T-helper 2 cell treated with Interferon-gamma antibody and Interleukin-4, amounts not matched to agents 5 μg/mL and 100 μg/mL, for 36 hours (primary cell): ENCODE measurements at regions not wholly inside any gene's neighbourhood (a gene's known extent, or its start where the extent isn't known, plus 50 kb on each side); places are given as distances from the start of the nearest gene placed in this dataset.

Experiments used
- DNase-seq: peaks from one replicate; pipeline ENCODE4 v3.0.0; 2021; ENCODE audit warnings: low spot score
- H3K27ac Mint-ChIP-seq: one replicate; pipeline ENCODE4 v1.8.0; 2021; ENCODE audit warnings: mild to moderate bottlenecking, mixed read lengths
- H3K27me3 Mint-ChIP-seq: one replicate; pipeline ENCODE4 v1.8.0; 2021; ENCODE audit warnings: low read depth, mixed read lengths
- H3K36me3 Mint-ChIP-seq: one replicate; pipeline ENCODE4 v1.8.0; 2021; ENCODE audit warnings: low read depth, mixed read lengths
- H3K4me1 Mint-ChIP-seq: one replicate; pipeline ENCODE4 v1.8.0; 2021; ENCODE audit warnings: low read depth, mixed read lengths
- H3K4me3 Mint-ChIP-seq: one replicate; pipeline ENCODE4 v1.8.0; 2022; ENCODE audit warnings: mild to moderate bottlenecking, moderate library complexity, mixed read lengths
- H3K9me3 Mint-ChIP-seq: one replicate; pipeline ENCODE4 v1.8.0; 2021; ENCODE audit warnings: mixed read lengths

GRCh38 chr16:51357839-51358238 is 206.8 kb upstream of the SALL1 start:
- H3K27ac Mint-ChIP-seq = no peak overlapping the region
- H3K4me3 Mint-ChIP-seq = no peak overlapping the region
- no peaks in the 10 kb centered on the region for H3K36me3 Mint-ChIP-seq

GRCh38 chr16:51355875-51356274 is 204.8 kb upstream of the SALL1 start:
- no peak for DNase-seq
- peaks cover 4% of the 10 kb centered on the region for H3K9me3 Mint-ChIP-seq
- H3K36me3 Mint-ChIP-seq = no peaks in the 10 kb centered on the region

More at GRCh38 chr16:51357839-51358238, 206.8 kb upstream of the SALL1 start:
- no peak for DNase-seq
- H3K4me1 Mint-ChIP-seq = no peaks in the 10 kb centered on the region
- H3K9me3 Mint-ChIP-seq = peaks cover 4% of the 10 kb centered on the region
- no peaks in the 10 kb centered on the region for H3K27me3 Mint-ChIP-seq

DNA sequence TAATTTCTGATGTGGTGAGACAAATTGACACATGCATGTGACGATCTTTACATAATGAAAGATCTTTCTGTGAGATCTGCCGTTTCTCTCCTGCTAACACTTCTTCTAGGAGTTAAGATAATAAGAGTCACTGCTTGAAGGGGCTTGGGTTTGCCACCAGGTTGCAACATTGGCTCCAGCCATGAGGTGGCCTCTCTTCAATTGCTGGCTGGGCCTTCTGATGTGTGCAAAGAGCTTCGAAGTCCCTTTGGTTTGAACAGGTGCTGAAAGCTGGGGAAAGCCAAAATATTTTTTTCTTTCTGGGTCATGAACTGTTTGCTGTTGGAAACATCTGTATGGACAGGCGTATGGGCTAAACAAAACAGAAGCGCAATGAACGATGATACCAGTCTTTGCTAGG is 204.1 kb upstream of the SALL1 start:
- no peak overlapping the region for H3K4me3 Mint-ChIP-seq
- DNase-seq = no peak
- H3K27ac Mint-ChIP-seq = no peak overlapping the region
- no peaks in the 10 kb centered on the region for H3K27me3 Mint-ChIP-seq
- H3K36me3 Mint-ChIP-seq = no peaks in the 10 kb centered on the region
- H3K4me1 Mint-ChIP-seq = no peaks in the 10 kb centered on the region
- H3K9me3 Mint-ChIP-seq = peaks cover 3% of the 10 kb centered on the region

More at GRCh38 chr16:51355875-51356274, 204.8 kb upstream of the SALL1 start:
- Mint-ChIP-seq H3K27ac (no peak overlapping the region), H3K4me3 (no peak overlapping the region), H3K4me1 (no peaks in the 10 kb centered on the region), H3K27me3 (no peaks in the 10 kb centered on the region)

GRCh38 chr16:51353055-51353454 is 202.0 kb upstream of the SALL1 start:
- H3K4me1 Mint-ChIP-seq = no peaks in the 10 kb centered on the region
- H3K9me3 Mint-ChIP-seq = no peaks in the 10 kb centered on the region
- no peak for DNase-seq
- no peak overlapping the region for H3K4me3 Mint-ChIP-seq
- no peaks in the 10 kb centered on the region for H3K36me3 Mint-ChIP-seq
- no peak overlapping the region for H3K27ac Mint-ChIP-seq
- no peaks in the 10 kb centered on the region for H3K27me3 Mint-ChIP-seq

DNA sequence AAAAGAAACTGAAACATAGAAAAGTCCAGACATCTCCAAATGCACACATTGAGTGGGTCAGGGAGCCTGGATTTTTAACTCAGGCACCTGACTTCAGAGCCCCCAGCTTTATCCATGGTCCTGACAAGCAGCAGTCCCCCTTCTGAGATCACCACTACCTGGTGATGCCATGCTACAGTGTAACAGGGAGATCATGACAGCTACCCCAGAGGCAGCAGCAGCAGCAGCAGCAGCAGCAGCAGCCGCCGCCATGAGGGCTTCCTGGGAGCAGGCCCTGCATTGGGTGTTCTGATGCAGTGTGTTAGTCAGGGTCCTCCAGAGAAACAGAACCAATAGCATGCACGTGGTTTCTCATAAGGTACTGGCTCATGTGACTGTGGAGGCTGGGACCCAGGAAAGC is 198.6 kb upstream of the SALL1 start:
- DNase-seq = no peak
- Mint-ChIP-seq H3K9me3 (no peaks in the 10 kb centered on the region), H3K27me3 (no peaks in the 10 kb centered on the region), H3K4me1 (no peaks in the 10 kb centered on the region), H3K4me3 (no peak overlapping the region), H3K36me3 (no peaks in the 10 kb centered on the region), H3K27ac (no peak overlapping the region)

GRCh38 chr16:51343411-51343810 is 192.3 kb upstream of the SALL1 start:
- Mint-ChIP-seq H3K4me1 (no peaks in the 10 kb centered on the region), H3K4me3 (no peak overlapping the region), H3K9me3 (no peaks in the 10 kb centered on the region), H3K27ac (no peak overlapping the region), H3K27me3 (no peaks in the 10 kb centered on the region), H3K36me3 (no peaks in the 10 kb centered on the region)
- DNase-seq = no peak

- H3K4me3 Mint-ChIP-seq = no peak overlapping the region
- H3K27ac Mint-ChIP-seq = no peak overlapping the region
- peaks cover 12% of the 10 kb centered on the region for H3K9me3 Mint-ChIP-seq
- no peaks in the 10 kb centered on the region for H3K36me3 Mint-ChIP-seq
- H3K27me3 Mint-ChIP-seq = no peaks in the 10 kb centered on the region
- DNase-seq = no peak
- H3K4me1 Mint-ChIP-seq = no peaks in the 10 kb centered on the region
Observed at GRCh38 chr16:51341204-51341603, 190.1 kb upstream of the SALL1 start.

DNA sequence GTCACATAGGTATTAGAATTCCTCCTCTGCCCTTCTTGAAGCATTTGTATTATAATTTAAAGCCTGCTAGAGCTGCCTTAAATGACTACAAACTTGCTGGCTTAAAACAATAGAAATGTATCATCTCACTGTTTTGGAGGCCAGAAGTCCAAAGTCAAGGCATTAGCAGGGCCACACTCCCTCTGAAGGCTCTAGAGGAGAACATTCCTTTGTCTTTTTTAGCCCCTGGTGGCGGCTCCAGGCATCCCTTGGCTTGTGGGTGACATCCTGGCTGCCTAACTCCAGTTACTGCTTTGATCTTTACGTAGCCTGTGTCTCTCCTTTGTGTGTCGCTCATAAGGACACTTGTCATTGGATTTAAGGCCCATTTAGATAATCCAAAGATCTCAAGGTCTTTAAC is 186.6 kb upstream of the SALL1 start:
- Mint-ChIP-seq H3K27ac (no peak overlapping the region), H3K27me3 (no peaks in the 10 kb centered on the region), H3K4me1 (no peaks in the 10 kb centered on the region), H3K36me3 (no peaks in the 10 kb centered on the region), H3K4me3 (no peak overlapping the region), H3K9me3 (peaks cover 16% of the 10 kb centered on the region)
- no peak for DNase-seq

DNA sequence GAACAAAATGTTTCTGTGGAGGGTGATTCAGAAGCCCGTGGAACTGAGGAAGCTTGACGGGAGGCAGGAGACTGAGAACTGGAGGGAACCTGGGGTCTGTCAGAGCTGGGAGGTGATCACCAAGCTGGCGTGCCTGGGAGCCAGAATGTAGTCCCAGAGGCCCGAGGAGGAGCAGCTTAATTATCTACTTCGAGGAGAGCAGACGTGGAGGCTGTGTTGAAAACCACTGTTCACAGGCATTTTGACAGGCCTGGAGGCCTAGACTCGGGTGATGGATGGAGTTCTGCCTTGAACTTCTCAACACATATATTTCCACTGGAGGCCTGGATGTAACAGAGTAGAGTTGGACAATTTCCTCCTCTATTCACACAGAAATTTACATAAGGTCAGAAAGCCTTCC is 177.7 kb upstream of the SALL1 start:
- no peak overlapping the region for H3K4me3 Mint-ChIP-seq
- H3K27me3 Mint-ChIP-seq = no peaks in the 10 kb centered on the region
- DNase-seq = no peak
- peaks cover 13% of the 10 kb centered on the region for H3K9me3 Mint-ChIP-seq
- no peaks in the 10 kb centered on the region for H3K4me1 Mint-ChIP-seq
- H3K36me3 Mint-ChIP-seq = no peaks in the 10 kb centered on the region
- no peak overlapping the region for H3K27ac Mint-ChIP-seq

DNA sequence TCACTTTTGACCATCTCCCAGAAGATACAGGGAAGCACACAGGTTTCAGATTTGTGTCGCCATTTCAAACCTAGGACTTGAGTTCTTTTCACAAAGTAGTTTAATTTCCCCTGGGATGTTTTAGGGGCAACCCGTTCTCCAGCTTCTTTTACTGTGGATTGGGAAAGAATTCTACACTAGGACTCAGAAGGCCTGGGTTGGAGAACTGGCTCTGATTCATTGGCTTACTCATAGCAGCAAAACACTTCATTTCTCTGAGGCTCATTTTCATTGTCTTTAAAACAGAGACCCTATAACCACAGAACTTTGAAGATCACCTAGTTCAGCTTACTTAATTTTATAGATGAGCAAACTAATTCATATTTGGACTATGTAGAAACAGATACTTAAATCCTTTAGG is 175.9 kb upstream of the SALL1 start:
- DNase-seq = no peak
- Mint-ChIP-seq H3K4me1 (no peaks in the 10 kb centered on the region), H3K4me3 (no peak overlapping the region), H3K36me3 (no peaks in the 10 kb centered on the region), H3K9me3 (peaks cover 9% of the 10 kb centered on the region), H3K27ac (no peak overlapping the region), H3K27me3 (no peaks in the 10 kb centered on the region)

- no peak for DNase-seq
- H3K4me1 Mint-ChIP-seq = no peaks in the 10 kb centered on the region
- H3K36me3 Mint-ChIP-seq = no peaks in the 10 kb centered on the region
- H3K9me3 Mint-ChIP-seq = peaks cover 9% of the 10 kb centered on the region
- H3K4me3 Mint-ChIP-seq = no peak overlapping the region
- H3K27ac Mint-ChIP-seq = no peak overlapping the region
- H3K27me3 Mint-ChIP-seq = no peaks in the 10 kb centered on the region
Observed at GRCh38 chr16:51326131-51326856, 175.2 kb upstream of the SALL1 start.

DNA sequence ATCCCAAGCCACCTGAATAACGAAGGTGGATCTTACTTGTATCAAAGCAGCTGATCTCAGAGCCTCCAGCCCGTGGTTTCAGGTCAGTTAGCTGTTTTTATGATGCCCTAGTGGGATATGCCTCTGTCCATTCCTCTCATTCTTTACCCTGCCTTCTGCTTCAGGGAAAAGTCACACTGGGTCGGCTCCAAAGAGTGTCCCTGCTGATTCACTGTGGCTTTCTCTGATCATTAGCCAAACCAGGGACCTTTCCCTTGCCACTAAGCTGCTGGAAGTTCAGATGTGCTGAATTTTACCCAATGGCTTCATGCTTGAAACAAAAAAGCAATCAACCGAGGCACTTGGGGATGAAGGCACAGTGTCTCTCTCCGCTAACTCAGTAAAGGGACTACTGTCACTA is 170.2 kb upstream of the SALL1 start:
- Mint-ChIP-seq H3K27me3 (no peaks in the 10 kb centered on the region), H3K4me3 (no peak overlapping the region), H3K27ac (no peak overlapping the region), H3K9me3 (peaks cover 5% of the 10 kb centered on the region), H3K36me3 (no peaks in the 10 kb centered on the region), H3K4me1 (no peaks in the 10 kb centered on the region)
- no peak for DNase-seq

DNA sequence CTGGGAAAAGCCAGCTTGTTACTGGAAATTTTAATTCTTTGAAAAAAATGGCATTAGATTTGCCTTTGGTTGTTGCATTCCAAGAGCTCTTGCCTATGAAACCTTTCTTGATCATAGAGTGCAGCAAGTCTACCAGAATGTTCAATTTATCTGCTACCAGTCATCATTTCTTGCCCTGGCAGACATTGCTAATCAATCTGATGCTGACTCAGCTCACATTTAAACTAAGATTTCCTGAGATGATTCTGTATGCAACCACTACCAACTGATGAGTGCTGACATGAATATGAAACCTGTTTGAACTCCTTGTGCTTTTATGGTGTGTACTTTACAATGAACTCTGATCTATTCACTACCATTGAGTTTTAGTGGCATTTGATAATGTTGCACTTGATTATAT is 166.5 kb upstream of the SALL1 start:
- no peak overlapping the region for H3K4me3 Mint-ChIP-seq
- H3K4me1 Mint-ChIP-seq = no peaks in the 10 kb centered on the region
- H3K9me3 Mint-ChIP-seq = peaks cover 8% of the 10 kb centered on the region
- no peaks in the 10 kb centered on the region for H3K27me3 Mint-ChIP-seq
- H3K27ac Mint-ChIP-seq = no peak overlapping the region
- H3K36me3 Mint-ChIP-seq = no peaks in the 10 kb centered on the region
- DNase-seq = no peak

DNA sequence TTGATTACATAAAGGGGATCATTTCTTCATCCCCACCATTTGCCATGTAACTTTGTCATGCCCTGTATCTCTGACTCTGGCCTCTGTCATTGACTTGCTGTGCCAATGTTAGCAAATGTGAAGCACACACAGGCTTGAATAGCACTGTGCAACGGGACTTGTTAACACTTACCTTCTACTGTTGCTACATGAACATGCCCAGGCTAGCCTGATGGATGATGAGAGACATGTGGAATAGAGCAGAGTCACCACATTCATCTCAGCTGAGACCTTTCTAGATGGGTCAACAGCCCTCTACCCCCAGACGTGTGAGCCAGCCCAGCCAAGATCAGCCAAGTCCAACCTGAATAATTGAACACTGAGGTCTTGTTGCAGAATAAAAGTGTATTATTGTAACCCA is 162.1 kb upstream of the SALL1 start:
- H3K27ac Mint-ChIP-seq = no peak overlapping the region
- H3K9me3 Mint-ChIP-seq = peaks cover 7% of the 10 kb centered on the region
- no peak overlapping the region for H3K4me3 Mint-ChIP-seq
- no peaks in the 10 kb centered on the region for H3K4me1 Mint-ChIP-seq
- no peak for DNase-seq
- H3K27me3 Mint-ChIP-seq = no peaks in the 10 kb centered on the region
- no peaks in the 10 kb centered on the region for H3K36me3 Mint-ChIP-seq
